H1 (cell line): ENCODE measurements at regions not wholly inside any gene's neighbourhood (a gene's known extent, or its start where the extent isn't known, plus 50 kb on each side); places are given as distances from the start of the nearest gene placed in this dataset.

Source experiments
- ATF2 ChIP-seq: IDR thresholded peaks from 2 replicates; pipeline ENCODE4 v1.6.1; 2012; ENCODE audit warnings: low read length, inconsistent platforms
- CHD7 ChIP-seq: fragments of 300-600 bp; sonication (generic); IDR thresholded peaks from 2 replicates; pipeline ENCODE4 v1.7.1; 2012; ENCODE audit warnings: low read length, moderate library complexity, mild to moderate bottlenecking, inconsistent platforms; ENCODE audit not compliant: insufficient replicate concordance
- CREB1 ChIP-seq: IDR thresholded peaks from 2 replicates; pipeline ENCODE4 v1.6.1; 2012; ENCODE audit warnings: inconsistent platforms
- CTBP2 ChIP-seq: IDR thresholded peaks from 2 replicates; pipeline ENCODE4 v1.7.0; 2011; ENCODE audit warnings: borderline replicate concordance, mild to moderate bottlenecking, moderate library complexity, mixed read lengths, low read length; ENCODE audit not compliant: insufficient read depth, insufficient read length
- JUND ChIP-seq: IDR thresholded peaks from 2 replicates; pipeline ENCODE4 v1.6.1; 2011; ENCODE audit warnings: mild to moderate bottlenecking, improper control_type of control experiment, low read length
- KDM5A ChIP-seq: fragments of 200-600 bp; IDR thresholded peaks from 2 replicates; pipeline ENCODE4 v1.7.1; 2012; ENCODE audit warnings: mild to moderate bottlenecking, low read length, inconsistent platforms, mixed read lengths
- MAFK ChIP-seq: IDR thresholded peaks from 2 replicates; pipeline ENCODE4 v1.6.1; 2012; ENCODE audit warnings: low read depth, mild to moderate bottlenecking, improper control_type of control experiment, low read length
- RBBP5 ChIP-seq: IDR thresholded peaks from 2 replicates; pipeline ENCODE4 v1.7.1; 2012; ENCODE audit warnings: low read depth, mild to moderate bottlenecking, inconsistent platforms, low read length, moderate library complexity, borderline replicate concordance
- RFX5 ChIP-seq: IDR thresholded peaks from 2 replicates; pipeline ENCODE4 v1.6.1; 2011; ENCODE audit warnings: low read depth, low read length, improper control_type of control experiment, borderline replicate concordance
- SIN3A ChIP-seq, 2 experiments: IDR thresholded peaks in 1 of 2; conservative IDR thresholded peaks in 1 of 2; 2 replicates each; pipeline ENCODE4 v1.6.1; 2011 to 2012; ENCODE audit warnings: low read length in 2 of 2, improper control_type of control experiment in 1 of 2, low read depth in 1 of 2, mild to moderate bottlenecking in 1 of 2

GRCh38 chr10:58930500-58930899 lies 245.9 kb upstream of the PHYHIPL start (continued):
- TF ChIP-seq CHD7 (no peak), CTBP2 (no peak), SIN3A (conservative IDR thresholded peaks at IDR 0.05 in 1 of 2, IDR thresholded peaks at IDR 0.05 in 1 of 2; ENCODE audit: low read depth in 1 of 2, low read length in 2 of 2) (no peak), RBBP5 (no peak), KDM5A (no peak), CREB1 (no peak), ATF2 (no peak), MAFK (no peak), JUND (no peak), RFX5 (no peak)
